ENCODE measurements at regions not wholly inside any gene's neighbourhood (a gene's known extent, or its start where the extent isn't known, plus 50 kb on each side); places are given as distances from the start of the nearest gene placed in this dataset.

DNA sequence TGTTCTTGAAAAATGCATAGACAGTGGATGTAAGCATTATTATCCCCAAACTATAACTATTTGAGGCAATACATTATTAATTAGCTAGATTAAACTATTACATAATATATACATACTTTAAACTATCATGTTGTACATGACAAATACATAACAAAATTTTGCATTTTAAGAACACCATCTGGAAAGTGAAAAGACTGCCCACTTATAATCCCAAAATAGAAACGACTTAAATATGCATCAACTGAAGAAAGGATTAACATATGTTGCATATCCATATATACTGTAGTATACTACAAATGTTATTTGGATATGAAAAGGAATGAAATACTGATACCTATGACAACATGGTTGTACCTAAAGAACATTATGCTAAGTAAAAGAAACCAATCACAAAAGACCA, 700.8 kb upstream of the SPRY2 start:
- H3K9me2 ChIP-seq (ENCODE audit: insufficient read depth), result no peaks in the 10 kb centered on the region
- Mint-ChIP-seq H3K4me1 (no peaks in the 10 kb centered on the region), H3K27ac (no peak overlapping the region), H3K9me3 (peaks cover 11% of the 10 kb centered on the region; the same call in 2 of the 3 replicates), H3K36me3 (ENCODE audit: low read depth) (no peaks in the 10 kb centered on the region), H3K27me3 (ENCODE audit: insufficient read depth, low read depth, poor library complexity) (no peaks in the 10 kb centered on the region), H3K4me3 (no peak overlapping the region)
- no peaks in the 10 kb centered on the region for H3F3A ChIP-seq (replicated peaks; ENCODE audit: low read depth)
- no peak overlapping the region for H3K4me3 ChIP-seq
- H3K4me2 ChIP-seq, result no peak overlapping the region
- no peaks in the 10 kb centered on the region for H4K20me1 ChIP-seq (replicated peaks; ENCODE audit: insufficient read depth)
- H3K27me3 ChIP-seq (ENCODE audit: insufficient read depth), result no peaks in the 10 kb centered on the region
- H3K79me2 ChIP-seq (replicated peaks; ENCODE audit: insufficient read depth), result no peaks in the 10 kb centered on the region
- no peak overlapping the region for H2AFZ ChIP-seq
- H3K27ac ChIP-seq (ENCODE audit: low read depth), result no peak overlapping the region
- ATAC-seq, result no peak
- no peaks in the 10 kb centered on the region for H3K4me1 ChIP-seq (ENCODE audit: insufficient read depth)
- no peaks in the 10 kb centered on the region for H3K36me3 ChIP-seq (ENCODE audit: insufficient read depth)
- DNase-seq (ENCODE audit: low spot score), result no peak
- TF ChIP-seq POLR2AphosphoS5 (IDR thresholded peaks at IDR 0.05; ENCODE audit: low read depth) (no peak), CREB1 (CRISPR knock-in tag; IDR thresholded peaks at IDR 0.05; ENCODE audit: low read depth) (no peak), STAT1 (IDR thresholded peaks at IDR 0.05; ENCODE audit: unreplicated experiment) (no peak), ZNF114 (CRISPR knock-in tag; IDR thresholded peaks at IDR 0.05) (no peak), NANOG (IDR thresholded peaks at IDR 0.05; ENCODE audit: borderline replicate concordance) (no peak), EZH2 (IDR thresholded peaks at IDR 0.05; ENCODE audit: low read depth, unreplicated experiment) (no peak), ZNF331 (CRISPR knock-in tag; IDR thresholded peaks at IDR 0.05; ENCODE audit: low read depth) (no peak), JUNB (IDR thresholded peaks at IDR 0.05; ENCODE audit: unreplicated experiment) (no peak), EZH2phosphoT487 (IDR thresholded peaks at IDR 0.05; ENCODE audit: unreplicated experiment) (no peak)
- TF ChIP-seq, protein P1, sequence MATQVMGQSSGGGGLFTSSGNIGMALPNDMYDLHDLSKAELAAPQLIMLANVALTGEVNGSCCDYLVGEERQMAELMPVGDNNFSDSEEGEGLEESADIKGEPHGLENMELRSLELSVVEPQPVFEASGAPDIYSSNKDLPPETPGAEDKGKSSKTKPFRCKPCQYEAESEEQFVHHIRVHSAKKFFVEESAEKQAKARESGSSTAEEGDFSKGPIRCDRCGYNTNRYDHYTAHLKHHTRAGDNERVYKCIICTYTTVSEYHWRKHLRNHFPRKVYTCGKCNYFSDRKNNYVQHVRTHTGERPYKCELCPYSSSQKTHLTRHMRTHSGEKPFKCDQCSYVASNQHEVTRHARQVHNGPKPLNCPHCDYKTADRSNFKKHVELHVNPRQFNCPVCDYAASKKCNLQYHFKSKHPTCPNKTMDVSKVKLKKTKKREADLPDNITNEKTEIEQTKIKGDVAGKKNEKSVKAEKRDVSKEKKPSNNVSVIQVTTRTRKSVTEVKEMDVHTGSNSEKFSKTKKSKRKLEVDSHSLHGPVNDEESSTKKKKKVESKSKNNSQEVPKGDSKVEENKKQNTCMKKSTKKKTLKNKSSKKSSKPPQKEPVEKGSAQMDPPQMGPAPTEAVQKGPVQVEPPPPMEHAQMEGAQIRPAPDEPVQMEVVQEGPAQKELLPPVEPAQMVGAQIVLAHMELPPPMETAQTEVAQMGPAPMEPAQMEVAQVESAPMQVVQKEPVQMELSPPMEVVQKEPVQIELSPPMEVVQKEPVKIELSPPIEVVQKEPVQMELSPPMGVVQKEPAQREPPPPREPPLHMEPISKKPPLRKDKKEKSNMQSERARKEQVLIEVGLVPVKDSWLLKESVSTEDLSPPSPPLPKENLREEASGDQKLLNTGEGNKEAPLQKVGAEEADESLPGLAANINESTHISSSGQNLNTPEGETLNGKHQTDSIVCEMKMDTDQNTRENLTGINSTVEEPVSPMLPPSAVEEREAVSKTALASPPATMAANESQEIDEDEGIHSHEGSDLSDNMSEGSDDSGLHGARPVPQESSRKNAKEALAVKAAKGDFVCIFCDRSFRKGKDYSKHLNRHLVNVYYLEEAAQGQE (IDR thresholded peaks at IDR 0.05; ENCODE audit: unreplicated experiment), result no peak
- TF ChIP-seq, protein P2, sequence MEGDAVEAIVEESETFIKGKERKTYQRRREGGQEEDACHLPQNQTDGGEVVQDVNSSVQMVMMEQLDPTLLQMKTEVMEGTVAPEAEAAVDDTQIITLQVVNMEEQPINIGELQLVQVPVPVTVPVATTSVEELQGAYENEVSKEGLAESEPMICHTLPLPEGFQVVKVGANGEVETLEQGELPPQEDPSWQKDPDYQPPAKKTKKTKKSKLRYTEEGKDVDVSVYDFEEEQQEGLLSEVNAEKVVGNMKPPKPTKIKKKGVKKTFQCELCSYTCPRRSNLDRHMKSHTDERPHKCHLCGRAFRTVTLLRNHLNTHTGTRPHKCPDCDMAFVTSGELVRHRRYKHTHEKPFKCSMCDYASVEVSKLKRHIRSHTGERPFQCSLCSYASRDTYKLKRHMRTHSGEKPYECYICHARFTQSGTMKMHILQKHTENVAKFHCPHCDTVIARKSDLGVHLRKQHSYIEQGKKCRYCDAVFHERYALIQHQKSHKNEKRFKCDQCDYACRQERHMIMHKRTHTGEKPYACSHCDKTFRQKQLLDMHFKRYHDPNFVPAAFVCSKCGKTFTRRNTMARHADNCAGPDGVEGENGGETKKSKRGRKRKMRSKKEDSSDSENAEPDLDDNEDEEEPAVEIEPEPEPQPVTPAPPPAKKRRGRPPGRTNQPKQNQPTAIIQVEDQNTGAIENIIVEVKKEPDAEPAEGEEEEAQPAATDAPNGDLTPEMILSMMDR (conservative IDR thresholded peaks at IDR 0.05; ENCODE audit: low read depth in 2 of 2), result no peak
- TF ChIP-seq, protein P3, sequence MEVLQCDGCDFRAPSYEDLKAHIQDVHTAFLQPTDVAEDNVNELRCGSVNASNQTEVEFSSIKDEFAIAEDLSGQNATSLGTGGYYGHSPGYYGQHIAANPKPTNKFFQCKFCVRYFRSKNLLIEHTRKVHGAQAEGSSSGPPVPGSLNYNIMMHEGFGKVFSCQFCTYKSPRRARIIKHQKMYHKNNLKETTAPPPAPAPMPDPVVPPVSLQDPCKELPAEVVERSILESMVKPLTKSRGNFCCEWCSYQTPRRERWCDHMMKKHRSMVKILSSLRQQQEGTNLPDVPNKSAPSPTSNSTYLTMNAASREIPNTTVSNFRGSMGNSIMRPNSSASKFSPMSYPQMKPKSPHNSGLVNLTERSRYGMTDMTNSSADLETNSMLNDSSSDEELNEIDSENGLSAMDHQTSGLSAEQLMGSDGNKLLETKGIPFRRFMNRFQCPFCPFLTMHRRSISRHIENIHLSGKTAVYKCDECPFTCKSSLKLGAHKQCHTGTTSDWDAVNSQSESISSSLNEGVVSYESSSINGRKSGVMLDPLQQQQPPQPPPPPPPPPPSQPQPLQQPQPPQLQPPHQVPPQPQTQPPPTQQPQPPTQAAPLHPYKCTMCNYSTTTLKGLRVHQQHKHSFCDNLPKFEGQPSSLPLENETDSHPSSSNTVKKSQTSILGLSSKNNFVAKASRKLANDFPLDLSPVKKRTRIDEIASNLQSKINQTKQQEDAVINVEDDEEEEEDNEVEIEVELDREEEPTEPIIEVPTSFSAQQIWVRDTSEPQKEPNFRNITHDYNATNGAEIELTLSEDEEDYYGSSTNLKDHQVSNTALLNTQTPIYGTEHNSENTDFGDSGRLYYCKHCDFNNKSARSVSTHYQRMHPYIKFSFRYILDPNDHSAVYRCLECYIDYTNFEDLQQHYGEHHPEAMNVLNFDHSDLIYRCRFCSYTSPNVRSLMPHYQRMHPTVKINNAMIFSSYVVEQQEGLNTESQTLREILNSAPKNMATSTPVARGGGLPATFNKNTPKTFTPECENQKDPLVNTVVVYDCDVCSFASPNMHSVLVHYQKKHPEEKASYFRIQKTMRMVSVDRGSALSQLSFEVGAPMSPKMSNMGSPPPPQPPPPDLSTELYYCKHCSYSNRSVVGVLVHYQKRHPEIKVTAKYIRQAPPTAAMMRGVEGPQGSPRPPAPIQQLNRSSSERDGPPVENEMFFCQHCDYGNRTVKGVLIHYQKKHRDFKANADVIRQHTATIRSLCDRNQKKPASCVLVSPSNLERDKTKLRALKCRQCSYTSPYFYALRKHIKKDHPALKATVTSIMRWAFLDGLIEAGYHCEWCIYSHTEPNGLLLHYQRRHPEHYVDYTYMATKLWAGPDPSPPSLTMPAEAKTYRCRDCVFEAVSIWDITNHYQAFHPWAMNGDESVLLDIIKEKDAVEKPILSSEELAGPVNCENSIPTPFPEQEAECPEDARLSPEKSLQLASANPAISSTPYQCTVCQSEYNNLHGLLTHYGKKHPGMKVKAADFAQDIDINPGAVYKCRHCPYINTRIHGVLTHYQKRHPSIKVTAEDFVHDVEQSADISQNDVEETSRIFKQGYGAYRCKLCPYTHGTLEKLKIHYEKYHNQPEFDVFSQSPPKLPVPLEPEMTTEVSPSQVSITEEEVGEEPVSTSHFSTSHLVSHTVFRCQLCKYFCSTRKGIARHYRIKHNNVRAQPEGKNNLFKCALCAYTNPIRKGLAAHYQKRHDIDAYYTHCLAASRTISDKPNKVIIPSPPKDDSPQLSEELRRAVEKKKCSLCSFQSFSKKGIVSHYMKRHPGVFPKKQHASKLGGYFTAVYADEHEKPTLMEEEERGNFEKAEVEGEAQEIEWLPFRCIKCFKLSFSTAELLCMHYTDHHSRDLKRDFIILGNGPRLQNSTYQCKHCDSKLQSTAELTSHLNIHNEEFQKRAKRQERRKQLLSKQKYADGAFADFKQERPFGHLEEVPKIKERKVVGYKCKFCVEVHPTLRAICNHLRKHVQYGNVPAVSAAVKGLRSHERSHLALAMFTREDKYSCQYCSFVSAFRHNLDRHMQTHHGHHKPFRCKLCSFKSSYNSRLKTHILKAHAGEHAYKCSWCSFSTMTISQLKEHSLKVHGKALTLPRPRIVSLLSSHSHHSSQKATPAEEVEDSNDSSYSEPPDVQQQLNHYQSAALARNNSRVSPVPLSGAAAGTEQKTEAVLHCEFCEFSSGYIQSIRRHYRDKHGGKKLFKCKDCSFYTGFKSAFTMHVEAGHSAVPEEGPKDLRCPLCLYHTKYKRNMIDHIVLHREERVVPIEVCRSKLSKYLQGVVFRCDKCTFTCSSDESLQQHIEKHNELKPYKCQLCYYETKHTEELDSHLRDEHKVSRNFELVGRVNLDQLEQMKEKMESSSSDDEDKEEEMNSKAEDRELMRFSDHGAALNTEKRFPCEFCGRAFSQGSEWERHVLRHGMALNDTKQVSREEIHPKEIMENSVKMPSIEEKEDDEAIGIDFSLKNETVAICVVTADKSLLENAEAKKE (CRISPR knock-in tag; IDR thresholded peaks at IDR 0.05), result no peak
- TF ChIP-seq, protein P4, sequence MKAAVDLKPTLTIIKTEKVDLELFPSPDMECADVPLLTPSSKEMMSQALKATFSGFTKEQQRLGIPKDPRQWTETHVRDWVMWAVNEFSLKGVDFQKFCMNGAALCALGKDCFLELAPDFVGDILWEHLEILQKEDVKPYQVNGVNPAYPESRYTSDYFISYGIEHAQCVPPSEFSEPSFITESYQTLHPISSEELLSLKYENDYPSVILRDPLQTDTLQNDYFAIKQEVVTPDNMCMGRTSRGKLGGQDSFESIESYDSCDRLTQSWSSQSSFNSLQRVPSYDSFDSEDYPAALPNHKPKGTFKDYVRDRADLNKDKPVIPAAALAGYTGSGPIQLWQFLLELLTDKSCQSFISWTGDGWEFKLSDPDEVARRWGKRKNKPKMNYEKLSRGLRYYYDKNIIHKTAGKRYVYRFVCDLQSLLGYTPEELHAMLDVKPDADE (IDR thresholded peaks at IDR 0.05), result no peak
